ENCODE measurements at regions not wholly inside any gene's neighbourhood (a gene's known extent, or its start where the extent isn't known, plus 50 kb on each side); places are given as distances from the start of the nearest gene placed in this dataset.

GRCh38 chr6:132213732-132214131, 187.5 kb downstream of the MOXD1 start:
- TF ChIP-seq POLR2A (IDR thresholded peaks at IDR 0.05; ENCODE audit: control extremely low read depth in 1 of 2, low read depth in 2 of 2, low read length in 2 of 2) (no peak), CTCF (IDR thresholded peaks at IDR 0.05; ENCODE audit: control extremely low read depth in 1 of 3, insufficient read depth in 1 of 3, low read depth in 1 of 3, low read length in 3 of 3) (no peak), YY1 (IDR thresholded peaks at IDR 0.05; ENCODE audit: low read depth, low read length) (no peak), JUND (IDR thresholded peaks at IDR 0.05; ENCODE audit: low read length) (no peak), RNF2 (IDR thresholded peaks at IDR 0.05; ENCODE audit: borderline replicate concordance, low read depth, low read length, missing control alignments, poor library complexity, severe bottlenecking) (no peak), MAX (IDR thresholded peaks at IDR 0.05) (no peak), GTF2F1 (IDR thresholded peaks at IDR 0.05; ENCODE audit: borderline replicate concordance, low read depth, low read length) (no peak), TAF1 (IDR thresholded peaks at IDR 0.05; ENCODE audit: low read depth, low read length) (no peak), EP300 (IDR thresholded peaks at IDR 0.05; ENCODE audit: borderline replicate concordance in 1 of 2, low read depth in 2 of 2, low read length in 2 of 2) (no peak), E2F6 (IDR thresholded peaks at IDR 0.05) (no peak), TAF7 (optimal IDR thresholded peaks at IDR 0.05; ENCODE audit: borderline replicate concordance, low read depth, low read length) (no peak), ZNF274 (IDR thresholded peaks at IDR 0.05; ENCODE audit: borderline replicate concordance, extremely low read depth, low read length) (no peak), CHD7 (IDR thresholded peaks at IDR 0.05; ENCODE audit: insufficient replicate concordance, low read length) (no peak), TCF12 (IDR thresholded peaks at IDR 0.05; ENCODE audit: low read depth, low read length) (no peak)

Data from H1 (cell line).